ENCODE measurements at regions not wholly inside any gene's neighbourhood (a gene's known extent, or its start where the extent isn't known, plus 50 kb on each side); places are given as distances from the start of the nearest gene placed in this dataset.

- no peak for TF ChIP-seq CTCF (conservative IDR thresholded peaks at IDR 0.05 in 1 of 2, IDR thresholded peaks at IDR 0.05 in 1 of 2; ENCODE audit: extremely low read depth in 1 of 2, insufficient read depth in 1 of 2, low read depth in 1 of 2, low read length in 2 of 2)
- TF ChIP-seq EZH2 (IDR thresholded peaks at IDR 0.05; ENCODE audit: borderline replicate concordance, low read length) = no peak
Measured at GRCh38 chr1:56028244-56028643, 551.1 kb downstream of the PLPP3 start.

Measured in mammary epithelial cell (primary cell).